22Rv1 (cell line): ENCODE measurements at regions not wholly inside any gene's neighbourhood (a gene's known extent, or its start where the extent isn't known, plus 50 kb on each side); places are given as distances from the start of the nearest gene placed in this dataset.

Experiments used
- H3K27ac ChIP-seq: fragments of 450-650 bp; 2 replicates; pipeline ENCODE4 v1.5.1; 2017
- ZFX ChIP-seq: fragments of 450-650 bp; IDR thresholded peaks from 2 replicates; pipeline ENCODE4 v1.6.1; 2017; ENCODE audit warnings: antibody characterized with exemption, borderline replicate concordance
- TF ChIP-seq, protein P1 (sequence below): fragments of 450-650 bp; IDR thresholded peaks from 2 replicates; pipeline ENCODE4 v1.5.1; 2017; ENCODE audit warnings: mild to moderate bottlenecking

DNA sequence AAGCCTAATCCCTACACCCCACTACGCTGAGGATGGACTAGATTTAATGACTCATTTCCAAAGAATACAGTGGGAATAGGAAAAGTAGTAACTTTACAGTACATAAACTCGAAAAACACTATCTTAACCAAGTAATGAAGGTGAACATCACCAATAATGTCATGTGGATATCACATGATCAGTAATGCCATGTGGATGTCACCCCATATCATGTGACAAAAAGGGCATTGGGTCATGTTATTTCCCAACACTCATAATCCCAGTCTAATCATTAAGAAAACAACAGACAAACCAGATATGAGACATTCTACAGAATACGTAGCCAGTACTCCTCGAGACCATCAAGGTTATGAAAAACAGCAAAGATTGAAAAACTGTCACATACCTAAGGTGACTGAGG is 667.3 kb upstream of the CRIM1 start:
- TF ChIP-seq, protein P1, sequence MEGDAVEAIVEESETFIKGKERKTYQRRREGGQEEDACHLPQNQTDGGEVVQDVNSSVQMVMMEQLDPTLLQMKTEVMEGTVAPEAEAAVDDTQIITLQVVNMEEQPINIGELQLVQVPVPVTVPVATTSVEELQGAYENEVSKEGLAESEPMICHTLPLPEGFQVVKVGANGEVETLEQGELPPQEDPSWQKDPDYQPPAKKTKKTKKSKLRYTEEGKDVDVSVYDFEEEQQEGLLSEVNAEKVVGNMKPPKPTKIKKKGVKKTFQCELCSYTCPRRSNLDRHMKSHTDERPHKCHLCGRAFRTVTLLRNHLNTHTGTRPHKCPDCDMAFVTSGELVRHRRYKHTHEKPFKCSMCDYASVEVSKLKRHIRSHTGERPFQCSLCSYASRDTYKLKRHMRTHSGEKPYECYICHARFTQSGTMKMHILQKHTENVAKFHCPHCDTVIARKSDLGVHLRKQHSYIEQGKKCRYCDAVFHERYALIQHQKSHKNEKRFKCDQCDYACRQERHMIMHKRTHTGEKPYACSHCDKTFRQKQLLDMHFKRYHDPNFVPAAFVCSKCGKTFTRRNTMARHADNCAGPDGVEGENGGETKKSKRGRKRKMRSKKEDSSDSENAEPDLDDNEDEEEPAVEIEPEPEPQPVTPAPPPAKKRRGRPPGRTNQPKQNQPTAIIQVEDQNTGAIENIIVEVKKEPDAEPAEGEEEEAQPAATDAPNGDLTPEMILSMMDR, result no peak
- TF ChIP-seq ZFX, result no peak
- no peak overlapping the region for H3K27ac ChIP-seq

DNA sequence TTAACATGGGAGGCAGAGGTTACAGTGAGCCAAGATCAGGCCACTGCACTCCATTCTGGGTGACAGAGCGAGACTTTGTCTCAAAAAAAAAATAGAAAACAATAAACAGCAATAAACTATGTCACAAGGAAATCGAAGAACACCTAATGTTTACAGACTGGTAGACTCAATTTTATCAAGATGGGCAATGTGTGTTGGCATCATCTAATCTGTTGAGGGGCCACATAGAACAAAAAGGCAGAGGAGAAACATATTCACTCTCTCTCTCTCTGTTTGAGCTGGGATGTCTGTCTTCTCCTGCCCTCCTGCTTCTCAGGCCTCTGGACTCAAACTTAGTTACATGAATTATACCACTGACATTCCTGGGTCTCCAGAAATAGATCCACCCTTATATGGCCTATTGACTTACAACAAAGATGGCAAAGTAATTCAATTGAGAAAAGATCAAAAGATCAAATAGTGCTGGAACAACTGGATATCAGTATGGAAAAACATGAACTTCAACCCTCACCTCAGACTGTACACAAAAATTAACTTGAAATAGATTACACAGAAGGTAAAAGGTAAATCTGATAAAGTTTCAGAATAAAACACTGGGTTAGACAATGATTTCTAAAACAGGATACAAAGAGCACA is 703.8 kb upstream of the CRIM1 start:
- peak overlapping the region; percentile 76 for H3K27ac ChIP-seq
- TF ChIP-seq ZFX, result no peak
- TF ChIP-seq, protein P1, result no peak

DNA sequence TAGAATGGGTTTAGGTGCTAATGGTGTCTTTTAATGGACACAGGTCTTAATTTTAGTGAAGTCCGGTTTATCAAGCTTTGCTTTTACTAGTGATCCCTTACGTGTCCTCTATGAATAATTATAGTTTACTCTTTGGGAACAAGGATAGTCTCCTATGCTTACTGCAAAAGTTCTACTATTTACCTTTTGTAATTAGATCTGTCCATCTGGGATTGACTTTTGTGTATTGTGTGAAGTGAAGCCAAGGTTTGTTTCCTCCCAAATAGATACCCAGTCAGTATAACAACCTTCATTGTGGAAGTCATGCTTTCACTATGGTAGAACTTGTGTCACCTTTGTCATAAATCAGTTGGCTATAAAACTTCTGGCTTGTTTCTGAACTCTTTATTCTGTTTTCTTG is 740.9 kb upstream of the CRIM1 start:
- TF ChIP-seq ZFX, result no peak
- TF ChIP-seq, protein P1, result no peak
- H3K27ac ChIP-seq, result peak overlapping the region; percentile 45

GRCh38 chr2:35606394-35606793 is 749.2 kb upstream of the CRIM1 start:
- H3K27ac ChIP-seq, result no peak overlapping the region
- TF ChIP-seq ZFX, result no peak

GRCh38 chr2:35598310-35598709 is 757.3 kb upstream of the CRIM1 start:
- TF ChIP-seq, protein P1, result no peak
- no peak for TF ChIP-seq ZFX
- no peak overlapping the region for H3K27ac ChIP-seq

DNA sequence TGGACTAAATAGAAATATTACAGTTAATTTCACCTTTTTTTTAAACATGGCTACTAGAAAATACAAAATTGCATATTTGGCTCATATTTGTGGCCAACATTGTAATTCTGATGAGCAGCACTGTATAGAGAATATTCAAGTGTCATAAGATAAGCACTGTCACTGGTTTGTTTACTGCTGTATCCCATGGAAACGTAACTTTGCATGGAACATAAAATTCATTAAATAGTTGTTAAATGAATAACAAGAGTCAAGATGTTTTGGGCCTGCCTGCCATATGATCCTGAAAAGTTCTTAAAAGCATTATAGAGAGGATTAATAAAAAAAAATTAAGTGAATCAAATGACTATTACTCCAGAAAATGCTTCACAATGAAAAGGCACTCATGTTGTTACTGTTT is 763.7 kb upstream of the CRIM1 start:
- no peak for TF ChIP-seq ZFX
- TF ChIP-seq, protein P1, result no peak

GRCh38 chr2:35585972-35586371 is 769.6 kb upstream of the CRIM1 start:
- no peak overlapping the region for H3K27ac ChIP-seq
- no peak for TF ChIP-seq ZFX
- TF ChIP-seq, protein P1, result no peak

More for the DNA sequence above, 763.7 kb upstream of the CRIM1 start:
- no peak overlapping the region for H3K27ac ChIP-seq

DNA sequence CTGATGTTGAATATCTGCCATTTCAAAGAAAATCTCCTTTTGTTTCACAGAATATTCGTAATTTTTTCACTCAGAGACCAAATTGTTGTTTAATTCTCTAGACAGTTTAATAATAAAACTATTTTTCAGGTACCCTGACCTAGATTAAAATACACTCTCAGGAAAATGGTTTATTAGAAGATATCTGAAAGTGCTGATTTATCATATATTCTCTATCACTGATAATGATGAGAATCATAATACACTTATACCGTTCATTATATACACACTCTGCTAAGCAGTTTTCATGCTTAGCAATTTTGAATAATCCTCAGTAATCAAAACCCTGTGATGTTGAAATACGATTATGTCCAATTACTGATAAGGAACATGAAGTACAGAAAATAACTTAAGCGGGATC is 772.9 kb upstream of the CRIM1 start:
- TF ChIP-seq, protein P1, result no peak
- TF ChIP-seq ZFX, result no peak
- no peak overlapping the region for H3K27ac ChIP-seq
